ENCODE measurements at regions not wholly inside any gene's neighbourhood (a gene's known extent, or its start where the extent isn't known, plus 50 kb on each side); places are given as distances from the start of the nearest gene placed in this dataset.

DNA sequence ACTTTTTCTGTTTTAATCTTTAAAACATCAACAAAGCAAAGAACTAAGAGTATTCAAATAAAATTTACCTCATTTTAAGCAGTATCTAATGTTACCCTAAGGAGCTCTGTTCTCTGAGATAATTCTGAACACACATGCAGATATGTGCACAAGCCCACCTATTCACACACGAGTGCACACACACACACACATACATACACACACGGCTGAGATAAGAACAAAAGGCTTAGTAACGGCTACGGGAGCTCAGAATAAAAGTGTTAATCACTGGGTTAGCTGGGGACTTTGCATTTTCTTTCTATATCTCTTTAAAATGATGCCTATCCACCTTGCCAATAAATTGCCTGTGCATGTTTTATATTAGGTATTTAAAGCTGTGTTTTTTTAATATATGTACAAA is 1096.3 kb downstream of the GALC start:
- Histone ChIP-seq H3K4me1 (ENCODE audit: insufficient read depth, low read length) (no peaks in the 10 kb centered on the region), H3K36me3 (ENCODE audit: insufficient read depth, low read length) (no peaks in the 10 kb centered on the region), H3K27me3 (ENCODE audit: control insufficient read depth in 1 of 2, insufficient read depth in 2 of 2, low read length in 2 of 2) (no peaks in the 10 kb centered on the region), H3K4me3 (ENCODE audit: low read length) (no peak overlapping the region), H3K27ac (ENCODE audit: low read depth in 1 of 2, low read length in 2 of 2) (no peak overlapping the region), H3K9me3 (ENCODE audit: control insufficient read depth in 1 of 2, insufficient read depth in 1 of 2, low read length in 2 of 2) (no peaks in the 10 kb centered on the region)
- Mint-ChIP-seq H3K27ac (no peak overlapping the region), H3K4me1 (ENCODE audit: low read depth) (no peaks in the 10 kb centered on the region), H3K4me3 (no peak overlapping the region), H3K36me3 (ENCODE audit: low read depth) (no peaks in the 10 kb centered on the region), H3K9me3 (no peaks in the 10 kb centered on the region), H3K27me3 (no peaks in the 10 kb centered on the region)
- no peak for DNase-seq
- ChIA-PET CTCF (no interaction called here), POLR2A (no interaction called here)
- ATAC-seq (ENCODE audit: poor library complexity), result no peak
- intact Hi-C loops (cut with DNase I, micrococcal nuclease), result no loop called here
- TF ChIP-seq, protein P1, sequence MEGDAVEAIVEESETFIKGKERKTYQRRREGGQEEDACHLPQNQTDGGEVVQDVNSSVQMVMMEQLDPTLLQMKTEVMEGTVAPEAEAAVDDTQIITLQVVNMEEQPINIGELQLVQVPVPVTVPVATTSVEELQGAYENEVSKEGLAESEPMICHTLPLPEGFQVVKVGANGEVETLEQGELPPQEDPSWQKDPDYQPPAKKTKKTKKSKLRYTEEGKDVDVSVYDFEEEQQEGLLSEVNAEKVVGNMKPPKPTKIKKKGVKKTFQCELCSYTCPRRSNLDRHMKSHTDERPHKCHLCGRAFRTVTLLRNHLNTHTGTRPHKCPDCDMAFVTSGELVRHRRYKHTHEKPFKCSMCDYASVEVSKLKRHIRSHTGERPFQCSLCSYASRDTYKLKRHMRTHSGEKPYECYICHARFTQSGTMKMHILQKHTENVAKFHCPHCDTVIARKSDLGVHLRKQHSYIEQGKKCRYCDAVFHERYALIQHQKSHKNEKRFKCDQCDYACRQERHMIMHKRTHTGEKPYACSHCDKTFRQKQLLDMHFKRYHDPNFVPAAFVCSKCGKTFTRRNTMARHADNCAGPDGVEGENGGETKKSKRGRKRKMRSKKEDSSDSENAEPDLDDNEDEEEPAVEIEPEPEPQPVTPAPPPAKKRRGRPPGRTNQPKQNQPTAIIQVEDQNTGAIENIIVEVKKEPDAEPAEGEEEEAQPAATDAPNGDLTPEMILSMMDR (IDR thresholded peaks at IDR 0.05), result no peak

DNA sequence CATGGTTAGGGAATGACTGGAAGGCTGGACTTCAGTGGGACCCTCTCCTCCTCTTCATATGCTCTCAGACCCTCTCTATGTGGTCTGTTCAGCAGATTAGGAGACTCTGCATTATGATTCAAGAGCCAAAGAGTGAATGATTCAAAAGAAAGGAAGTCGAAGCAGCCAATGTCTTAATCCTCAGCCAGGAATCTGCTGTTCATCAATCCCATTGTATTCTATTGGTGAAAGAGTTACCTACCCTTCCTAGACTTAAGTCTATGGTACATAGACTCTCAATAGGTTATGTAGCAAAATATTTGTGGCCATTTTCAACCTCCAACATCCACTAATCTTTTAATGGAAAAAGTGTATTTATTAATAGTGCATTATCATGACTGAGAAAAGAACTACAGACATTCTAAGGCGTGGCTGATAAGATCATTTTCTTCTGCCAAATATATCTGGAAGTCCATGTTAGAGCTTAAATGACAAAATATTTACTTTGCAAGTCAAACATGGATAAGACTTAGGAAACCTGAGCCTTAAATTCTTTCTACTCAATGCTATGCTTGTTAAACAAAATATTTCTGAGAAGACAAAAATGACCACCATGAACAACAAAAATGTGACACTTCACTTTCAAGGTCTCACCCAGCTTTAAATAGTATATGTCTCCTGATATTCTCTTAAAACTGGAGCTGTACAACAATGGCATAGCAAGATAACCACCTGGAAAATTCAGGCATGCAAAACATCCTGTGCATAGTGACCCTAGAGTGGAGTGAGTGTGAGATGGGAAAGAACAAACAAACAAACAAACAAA is 1100.6 kb downstream of the GALC start:
- TF ChIP-seq, protein P1 (IDR thresholded peaks at IDR 0.05), result no peak
- POLR2A ChIA-PET, result no interaction called here
- H3K36me3 Mint-ChIP-seq (ENCODE audit: low read depth), result no peaks in the 10 kb centered on the region
- H3K27ac Mint-ChIP-seq, result no peak overlapping the region
- H3K27me3 Mint-ChIP-seq, result no peaks in the 10 kb centered on the region
- CTCF ChIA-PET, result no interaction called here
- H3K4me3 ChIP-seq (ENCODE audit: low read length), result no peak overlapping the region
- peaks cover 6% of the 10 kb centered on the region for H3K9me3 Mint-ChIP-seq
- intact Hi-C loops (cut with DNase I, micrococcal nuclease), result no loop called here
- no peak overlapping the region for H3K4me3 Mint-ChIP-seq
- no peaks in the 10 kb centered on the region for H3K4me1 ChIP-seq (ENCODE audit: insufficient read depth, low read length)
- H3K4me1 Mint-ChIP-seq (ENCODE audit: low read depth), result no peaks in the 10 kb centered on the region
- DNase-seq (no peak), ATAC-seq (ENCODE audit: poor library complexity) (no peak)
- no peaks in the 10 kb centered on the region for H3K27me3 ChIP-seq (ENCODE audit: control insufficient read depth in 1 of 2, insufficient read depth in 2 of 2, low read length in 2 of 2)
- no peaks in the 10 kb centered on the region for H3K9me3 ChIP-seq (ENCODE audit: control insufficient read depth in 1 of 2, insufficient read depth in 1 of 2, low read length in 2 of 2)
- H3K27ac ChIP-seq (ENCODE audit: low read depth in 1 of 2, low read length in 2 of 2), result no peak overlapping the region
- no peaks in the 10 kb centered on the region for H3K36me3 ChIP-seq (ENCODE audit: insufficient read depth, low read length)

DNA sequence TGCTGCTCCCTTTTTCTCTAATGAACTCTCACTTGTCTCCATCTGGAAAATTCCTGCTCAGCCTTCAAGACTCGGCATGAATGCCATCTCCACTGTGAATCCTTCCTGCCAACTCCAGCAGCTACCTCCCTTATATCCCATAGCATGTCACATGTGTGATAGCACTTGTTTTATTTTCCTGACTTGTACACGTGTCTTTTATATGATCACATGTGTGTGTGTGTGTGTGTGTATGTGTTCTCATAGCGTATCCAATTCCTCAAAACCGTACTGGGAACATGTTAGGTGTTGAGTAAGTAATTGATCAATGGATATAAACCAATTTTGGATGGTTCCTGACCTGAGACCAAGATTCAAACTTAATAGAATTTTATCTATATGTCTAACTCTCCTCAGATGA is 1107.7 kb downstream of the GALC start:
- no peaks in the 10 kb centered on the region for H3K27me3 Mint-ChIP-seq
- H3K4me3 ChIP-seq (ENCODE audit: low read length), result no peak overlapping the region
- no peak overlapping the region for H3K4me3 Mint-ChIP-seq
- no peaks in the 10 kb centered on the region for H3K36me3 ChIP-seq (ENCODE audit: insufficient read depth, low read length)
- peaks cover 0 to 9% of the 10 kb centered on the region in 2 experiments for H3K9me3 ChIP-seq (ENCODE audit: control insufficient read depth in 1 of 2, insufficient read depth in 1 of 2, low read length in 2 of 2)
- H3K27me3 ChIP-seq (ENCODE audit: control insufficient read depth in 1 of 2, insufficient read depth in 2 of 2, low read length in 2 of 2), result no peaks in the 10 kb centered on the region
- H3K27ac ChIP-seq (ENCODE audit: low read depth in 1 of 2, low read length in 2 of 2), result no peak overlapping the region
- ChIA-PET POLR2A (no interaction called here), CTCF (no interaction called here)
- intact Hi-C loops (cut with DNase I, micrococcal nuclease), result no loop called here
- no peaks in the 10 kb centered on the region for H3K4me1 Mint-ChIP-seq (ENCODE audit: low read depth)
- peaks cover 4% of the 10 kb centered on the region for H3K9me3 Mint-ChIP-seq
- H3K27ac Mint-ChIP-seq, result no peak overlapping the region
- no peaks in the 10 kb centered on the region for H3K4me1 ChIP-seq (ENCODE audit: insufficient read depth, low read length)
- H3K36me3 Mint-ChIP-seq (ENCODE audit: low read depth), result no peaks in the 10 kb centered on the region
- no peak for ATAC-seq (ENCODE audit: poor library complexity)
- TF ChIP-seq, protein P1 (IDR thresholded peaks at IDR 0.05), result no peak
- no peak for DNase-seq
